Spleen (tissue), 7 donors: ENCODE measurements at regions not wholly inside any gene's neighbourhood (a gene's known extent, or its start where the extent isn't known, plus 50 kb on each side); places are given as distances from the start of the nearest gene placed in this dataset.
"Not testable (repeated sequence)": the region's sequence is repeated elsewhere in the genome, so short reads cannot be mapped to it uniquely, and the experiment has no call there.

Experiments used
- POLR2A ChIP-seq, 3 donors: fragments of 450-650 bp; IDR thresholded peaks; one replicate each; pipeline ENCODE4 v1.5.1; 2017; ENCODE audit warnings: antibody characterized with exemption in 3 of 3, mild to moderate bottlenecking in 1 of 3
- TF ChIP-seq, protein P1 (sequence below), 11 experiments: fragments of 200-600 bp in 7 of 11; fragments of 450-650 bp in 4 of 11; sonication (generic) in 4 of 11; IDR thresholded peaks in 8 of 11; conservative IDR thresholded peaks in 3 of 11; 1 replicate in 7 of 11; 2 replicates in 4 of 11; pipeline versions ENCODE4 v1.4.0 to v1.8.0; 2016 to 2021; ENCODE audit warnings: antibody characterized with exemption in 11 of 11, inconsistent platforms in 4 of 11, mild to moderate bottlenecking in 1 of 11
- donor health status: DM: no; HTN: no; CAD: no; lungs with moderate emphysema.
- donor health status: DM: no; HTN: no; CAD: no.
- donor health status: DM: no; HTN: no; CAD: no.

DNA sequence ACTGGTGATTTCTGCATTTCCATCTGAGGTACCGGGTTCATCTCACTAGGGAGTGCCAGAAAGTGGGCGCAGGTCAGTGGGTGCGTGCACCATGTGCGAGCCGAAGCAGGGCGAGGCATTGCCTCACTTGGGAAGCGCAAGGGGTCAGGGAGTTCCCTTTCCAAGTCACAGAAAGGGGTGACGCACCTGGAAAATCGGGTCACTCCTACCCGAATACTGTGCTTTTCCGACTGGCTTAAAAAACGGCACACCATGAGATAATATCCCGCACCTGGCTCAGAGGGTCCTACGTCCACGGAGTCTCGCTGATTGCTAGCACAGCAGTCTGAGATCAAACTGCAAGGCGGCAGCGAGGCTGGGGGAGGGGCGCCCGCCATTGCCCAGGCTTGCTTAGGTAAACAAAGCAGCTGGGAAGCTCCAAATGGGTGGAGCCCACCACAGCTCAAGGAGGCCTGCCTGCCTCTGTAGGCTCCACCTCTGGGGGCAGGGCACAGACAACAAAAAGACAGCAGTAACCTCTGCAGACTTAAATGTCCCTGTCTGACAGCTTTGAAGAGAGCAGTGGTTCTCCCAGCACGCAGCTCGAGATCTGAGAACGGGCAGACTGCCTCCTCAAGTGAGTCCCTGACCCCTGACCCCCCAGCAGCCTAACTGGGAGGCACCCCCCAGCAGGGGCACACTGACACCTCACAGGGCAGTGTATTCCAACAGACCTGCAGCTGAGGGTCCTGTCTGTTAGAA lies 146.0 kb downstream of the IBTK start:
- TF ChIP-seq, protein P1, sequence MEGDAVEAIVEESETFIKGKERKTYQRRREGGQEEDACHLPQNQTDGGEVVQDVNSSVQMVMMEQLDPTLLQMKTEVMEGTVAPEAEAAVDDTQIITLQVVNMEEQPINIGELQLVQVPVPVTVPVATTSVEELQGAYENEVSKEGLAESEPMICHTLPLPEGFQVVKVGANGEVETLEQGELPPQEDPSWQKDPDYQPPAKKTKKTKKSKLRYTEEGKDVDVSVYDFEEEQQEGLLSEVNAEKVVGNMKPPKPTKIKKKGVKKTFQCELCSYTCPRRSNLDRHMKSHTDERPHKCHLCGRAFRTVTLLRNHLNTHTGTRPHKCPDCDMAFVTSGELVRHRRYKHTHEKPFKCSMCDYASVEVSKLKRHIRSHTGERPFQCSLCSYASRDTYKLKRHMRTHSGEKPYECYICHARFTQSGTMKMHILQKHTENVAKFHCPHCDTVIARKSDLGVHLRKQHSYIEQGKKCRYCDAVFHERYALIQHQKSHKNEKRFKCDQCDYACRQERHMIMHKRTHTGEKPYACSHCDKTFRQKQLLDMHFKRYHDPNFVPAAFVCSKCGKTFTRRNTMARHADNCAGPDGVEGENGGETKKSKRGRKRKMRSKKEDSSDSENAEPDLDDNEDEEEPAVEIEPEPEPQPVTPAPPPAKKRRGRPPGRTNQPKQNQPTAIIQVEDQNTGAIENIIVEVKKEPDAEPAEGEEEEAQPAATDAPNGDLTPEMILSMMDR (IDR thresholded peaks at IDR 0.05 in 8 of 11, conservative IDR thresholded peaks at IDR 0.05 in 3 of 11) = not testable (repeated sequence)
- TF ChIP-seq POLR2A (IDR thresholded peaks at IDR 0.05) = not testable (repeated sequence)
